ENCODE measurements at regions not wholly inside any gene's neighbourhood (a gene's known extent, or its start where the extent isn't known, plus 50 kb on each side); places are given as distances from the start of the nearest gene placed in this dataset.

GRCh38 chr16:17728196-17728595 lies 257.4 kb upstream of the XYLT1 start:
- no peak for DNase-seq

- no peak for DNase-seq
Observed at GRCh38 chr16:17724242-17724898, 253.6 kb upstream of the XYLT1 start.

GRCh38 chr16:17723531-17724134 lies 252.9 kb upstream of the XYLT1 start:
- DNase-seq = no peak

- no peak for DNase-seq
Observed at GRCh38 chr16:17718495-17718894, 247.7 kb upstream of the XYLT1 start.

GRCh38 chr16:17705847-17706246 lies 235.1 kb upstream of the XYLT1 start:
- DNase-seq = no peak

GRCh38 chr16:17696616-17697015 lies 225.9 kb upstream of the XYLT1 start:
- DNase-seq = no peak

GRCh38 chr16:17692484-17692883 lies 221.7 kb upstream of the XYLT1 start:
- no peak for DNase-seq

- DNase-seq = no peak
Observed at GRCh38 chr16:17691899-17692176, 221.1 kb upstream of the XYLT1 start.

GRCh38 chr16:17691106-17691898 lies 220.5 kb upstream of the XYLT1 start:
- no peak for DNase-seq

- no peak for DNase-seq
Observed at GRCh38 chr16:17685447-17685846, 214.7 kb upstream of the XYLT1 start.

GRCh38 chr16:17683281-17683680 lies 212.5 kb upstream of the XYLT1 start:
- DNase-seq = no peak

GRCh38 chr16:17676171-17676570 lies 205.4 kb upstream of the XYLT1 start:
- no peak for DNase-seq

GRCh38 chr16:17668386-17668785 lies 197.6 kb upstream of the XYLT1 start:
- no peak for DNase-seq

- no peak for DNase-seq
Observed at GRCh38 chr16:17666293-17666692, 195.5 kb upstream of the XYLT1 start.

GRCh38 chr16:17658881-17659280 lies 188.1 kb upstream of the XYLT1 start:
- DNase-seq = no peak

GRCh38 chr16:17657045-17657444 lies 186.3 kb upstream of the XYLT1 start:
- DNase-seq = no peak

- DNase-seq = no peak
Observed at GRCh38 chr16:17654571-17654970, 183.8 kb upstream of the XYLT1 start.

GRCh38 chr16:17654142-17654541 lies 183.4 kb upstream of the XYLT1 start:
- DNase-seq = no peak

GRCh38 chr16:17647879-17648872 lies 177.4 kb upstream of the XYLT1 start:
- no peak for DNase-seq

- DNase-seq = no peak
Observed at GRCh38 chr16:17643935-17644334, 173.2 kb upstream of the XYLT1 start.

- DNase-seq = no peak
Observed at GRCh38 chr16:17641990-17642389, 171.2 kb upstream of the XYLT1 start.

- no peak for DNase-seq
Observed at GRCh38 chr16:17638134-17638533, 167.4 kb upstream of the XYLT1 start.

GRCh38 chr16:17635183-17635582 lies 164.4 kb upstream of the XYLT1 start:
- no peak for DNase-seq

All from activated gamma-delta T cell treated with Interleukin-2 at 50 U/mL for 16 hours (primary cell).